ENCODE measurements at regions not wholly inside any gene's neighbourhood (a gene's known extent, or its start where the extent isn't known, plus 50 kb on each side); places are given as distances from the start of the nearest gene placed in this dataset.

- no peak for ATAC-seq
- no peak for TF ChIP-seq TOX (CRISPR knock-in tag; IDR thresholded peaks at IDR 0.05; ENCODE audit: borderline replicate concordance)
These were observed 56.4 kb upstream of the IER5L start for GRCh38 chr9:129234491-129234890.

- TF ChIP-seq PPARA (CRISPR knock-in tag; IDR thresholded peaks at IDR 0.05; ENCODE audit: borderline replicate concordance), result no peak
- TF ChIP-seq OSR1 (CRISPR knock-in tag; IDR thresholded peaks at IDR 0.05), result no peak
- no peak for TF ChIP-seq ZNF565 (CRISPR knock-in tag; conservative IDR thresholded peaks at IDR 0.05; ENCODE audit: low read depth)
- TF ChIP-seq PATZ1 (CRISPR knock-in tag; IDR thresholded peaks at IDR 0.05; ENCODE audit: borderline replicate concordance), result no peak
- TF ChIP-seq CREB5 (CRISPR knock-in tag; IDR thresholded peaks at IDR 0.05; ENCODE audit: low read depth), result no peak
- TF ChIP-seq TCF4 (CRISPR knock-in tag; IDR thresholded peaks at IDR 0.05; ENCODE audit: borderline replicate concordance), result no peak
- no peak for TF ChIP-seq ZFP3 (CRISPR knock-in tag; IDR thresholded peaks at IDR 0.05)
- TF ChIP-seq TOX (CRISPR knock-in tag; IDR thresholded peaks at IDR 0.05; ENCODE audit: borderline replicate concordance), result no peak
- no peak for TF ChIP-seq ISL1 (CRISPR knock-in tag; IDR thresholded peaks at IDR 0.05)
- no peak for TF ChIP-seq TSHZ2 (CRISPR knock-in tag; IDR thresholded peaks at IDR 0.05)
- TF ChIP-seq CSDC2 (CRISPR knock-in tag; IDR thresholded peaks at IDR 0.05), result no peak
- TF ChIP-seq BACH2 (CRISPR knock-in tag; IDR thresholded peaks at IDR 0.05; ENCODE audit: borderline replicate concordance), result no peak
- no peak for TF ChIP-seq ARNTL (CRISPR knock-in tag; IDR thresholded peaks at IDR 0.05; ENCODE audit: borderline replicate concordance, low read depth)
- TF ChIP-seq, protein P1, sequence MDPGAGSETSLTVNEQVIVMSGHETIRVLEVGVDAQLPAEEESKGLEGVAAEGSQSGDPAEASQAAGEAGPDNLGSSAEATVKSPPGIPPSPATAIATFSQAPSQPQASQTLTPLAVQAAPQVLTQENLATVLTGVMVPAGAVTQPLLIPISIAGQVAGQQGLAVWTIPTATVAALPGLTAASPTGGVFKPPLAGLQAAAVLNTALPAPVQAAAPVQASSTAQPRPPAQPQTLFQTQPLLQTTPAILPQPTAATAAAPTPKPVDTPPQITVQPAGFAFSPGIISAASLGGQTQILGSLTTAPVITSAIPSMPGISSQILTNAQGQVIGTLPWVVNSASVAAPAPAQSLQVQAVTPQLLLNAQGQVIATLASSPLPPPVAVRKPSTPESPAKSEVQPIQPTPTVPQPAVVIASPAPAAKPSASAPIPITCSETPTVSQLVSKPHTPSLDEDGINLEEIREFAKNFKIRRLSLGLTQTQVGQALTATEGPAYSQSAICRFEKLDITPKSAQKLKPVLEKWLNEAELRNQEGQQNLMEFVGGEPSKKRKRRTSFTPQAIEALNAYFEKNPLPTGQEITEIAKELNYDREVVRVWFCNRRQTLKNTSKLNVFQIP (CRISPR knock-in tag; IDR thresholded peaks at IDR 0.05; ENCODE audit: borderline replicate concordance, low read depth), result no peak
- no peak for TF ChIP-seq RARB (CRISPR knock-in tag; IDR thresholded peaks at IDR 0.05)
- no peak for TF ChIP-seq CSRNP3 (CRISPR knock-in tag; IDR thresholded peaks at IDR 0.05)
- TF ChIP-seq ZC3H10 (CRISPR knock-in tag; IDR thresholded peaks at IDR 0.05), result no peak
- ATAC-seq, result no peak
These were observed 55.0 kb upstream of the IER5L start for GRCh38 chr9:129232839-129233591.

DNA sequence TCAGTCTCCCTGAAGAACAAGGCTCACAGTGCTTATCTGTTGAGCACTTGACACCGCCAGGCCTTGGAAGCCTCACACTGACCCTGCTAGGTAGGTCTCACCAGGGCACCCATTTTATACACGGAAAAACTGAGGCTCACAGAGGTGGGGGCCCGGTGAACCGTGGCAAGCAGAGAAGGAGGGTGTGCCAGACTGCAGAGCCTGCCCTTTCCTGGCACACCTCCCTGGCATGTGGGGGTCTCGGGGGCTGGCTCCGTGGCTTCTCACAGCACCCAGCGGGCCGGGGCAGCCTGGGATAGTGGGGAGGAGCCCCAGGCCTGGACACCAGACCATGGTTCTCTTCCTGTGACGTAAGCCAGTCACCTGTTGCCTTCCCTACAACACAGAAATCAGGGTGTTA lies 53.7 kb upstream of the IER5L start:
- no peak for ATAC-seq
- TF ChIP-seq ZNF565 (CRISPR knock-in tag; conservative IDR thresholded peaks at IDR 0.05; ENCODE audit: low read depth) (no peak), ISL1 (CRISPR knock-in tag; IDR thresholded peaks at IDR 0.05) (no peak), CSDC2 (CRISPR knock-in tag; IDR thresholded peaks at IDR 0.05) (no peak), SNAI2 (CRISPR knock-in tag; IDR thresholded peaks at IDR 0.05) (no peak), CREB5 (CRISPR knock-in tag; IDR thresholded peaks at IDR 0.05; ENCODE audit: low read depth) (no peak), ZC3H10 (CRISPR knock-in tag; IDR thresholded peaks at IDR 0.05) (no peak), PATZ1 (CRISPR knock-in tag; IDR thresholded peaks at IDR 0.05; ENCODE audit: borderline replicate concordance) (no peak), GLIS3 (CRISPR knock-in tag; IDR thresholded peaks at IDR 0.05) (no peak), ZNF8 (CRISPR knock-in tag; IDR thresholded peaks at IDR 0.05) (no peak), ESRRG (CRISPR knock-in tag; IDR thresholded peaks at IDR 0.05) (no peak), TOX (CRISPR knock-in tag; IDR thresholded peaks at IDR 0.05; ENCODE audit: borderline replicate concordance) (no peak)

All from SK-N-SH treated with all-trans-retinoic acid at 6 μM for 48 hours (cell line).